H1 (cell line): ENCODE measurements at regions not wholly inside any gene's neighbourhood (a gene's known extent, or its start where the extent isn't known, plus 50 kb on each side); places are given as distances from the start of the nearest gene placed in this dataset.

Experiments used
- CBX5 ChIP-seq: fragments of 300-800, 300-1000 bp; sonication (generic); IDR thresholded peaks from 2 replicates; pipeline ENCODE4 v1.7.1; 2016; ENCODE audit warnings: antibody characterized with exemption, low read length, low read depth
- CHD1 ChIP-seq: IDR thresholded peaks from 2 replicates; pipeline ENCODE4 v1.6.1; 2012; ENCODE audit warnings: low read depth, low read length, improper control_type of control experiment
- CTBP2 ChIP-seq: IDR thresholded peaks from 2 replicates; pipeline ENCODE4 v1.7.0; 2011; ENCODE audit warnings: borderline replicate concordance, mild to moderate bottlenecking, moderate library complexity, mixed read lengths, low read length; ENCODE audit not compliant: insufficient read depth, insufficient read length
- HDAC6 ChIP-seq: IDR thresholded peaks from one replicate; pipeline ENCODE4 v1.7.1; 2012; ENCODE audit warnings: low read depth, mild to moderate bottlenecking, inconsistent platforms, low read length, moderate library complexity
- MAFK ChIP-seq: IDR thresholded peaks from 2 replicates; pipeline ENCODE4 v1.6.1; 2012; ENCODE audit warnings: low read depth, mild to moderate bottlenecking, improper control_type of control experiment, low read length
- RBBP5 ChIP-seq: IDR thresholded peaks from 2 replicates; pipeline ENCODE4 v1.7.1; 2012; ENCODE audit warnings: low read depth, mild to moderate bottlenecking, inconsistent platforms, low read length, moderate library complexity, borderline replicate concordance

DNA sequence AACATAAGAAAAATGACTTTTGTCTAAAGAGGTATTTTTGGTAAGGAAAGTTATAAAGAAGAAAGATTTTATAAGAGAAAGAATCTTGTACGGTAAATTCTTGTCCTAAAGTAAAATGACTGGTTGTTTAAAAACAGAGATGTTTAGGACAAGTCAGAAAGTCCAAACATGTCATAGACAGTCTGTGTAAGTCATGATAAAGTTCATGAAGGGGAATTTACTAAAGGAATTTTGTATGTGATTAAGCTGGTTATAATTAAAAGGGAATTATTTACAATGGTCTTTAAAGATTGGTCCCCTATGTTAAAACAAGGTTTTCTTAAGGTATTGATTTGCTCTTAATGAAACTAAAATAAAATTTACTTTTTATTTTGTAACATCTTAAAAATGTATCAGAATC lies 269.4 kb upstream of the CCDC196 start (continued):
- TF ChIP-seq MAFK: no peak
- no peak for TF ChIP-seq CTBP2
- no peak for TF ChIP-seq RBBP5
- no peak for TF ChIP-seq CBX5
- TF ChIP-seq HDAC6: no peak
- TF ChIP-seq CHD1: no peak
- TF ChIP-seq, all 59 proteins: peak for 0
